ENCODE measurements at regions not wholly inside any gene's neighbourhood (a gene's known extent, or its start where the extent isn't known, plus 50 kb on each side); places are given as distances from the start of the nearest gene placed in this dataset.
"Not testable (repeated sequence)": the region's sequence is repeated elsewhere in the genome, so short reads cannot be mapped to it uniquely, and the experiment has no call there.

GRCh38 chr11:14573539-14574057 lies 53.4 kb upstream of the PSMA1 start:
- H3K4me3 ChIP-seq; H3K27ac ChIP-seq; H3K27me3 ChIP-seq; DNase-seq; H3K36me3 ChIP-seq; intact Hi-C loops (cut with DNase I; ENCODE audit: low total_unique reads); H3K9me3 ChIP-seq: not testable (repeated sequence)
- in situ Hi-C loops (cut with MboI; ENCODE audit: low pct_ligation_motif_present in 1 of 4, low pct_unique_long_range_greater_than_20kb in 1 of 4, low sequenced_read_pairs in 3 of 4) = loop anchor here in 1 of 4 donors (25.0 kb wide), 1 partner anchor 189 kb away; no protein-coding TSS in a partner anchor
- H3K4me1 ChIP-seq = peaks cover 0 to 10% (median 3%) of the 10 kb centered on the region in 4 donors
- 63 to 67% methylated on average over 3 of the region's 3 CpGs for WGBS, 2 donors (ENCODE audit: low coverage in 1 of 2)

GRCh38 chr11:14577292-14577691 lies 57.1 kb upstream of the PSMA1 start:
- Histone ChIP-seq H3K4me1 (peaks cover 0 to 17% (median 9%) of the 10 kb centered on the region in 4 donors), H3K27ac (no peak overlapping the region), H3K9me3 (no peaks in the 10 kb centered on the region), H3K4me3 (no peak overlapping the region), H3K36me3 (no peaks in the 10 kb centered on the region), H3K27me3 (no peaks in the 10 kb centered on the region)
- intact Hi-C loops (cut with DNase I; ENCODE audit: low total_unique reads) (no loop called here), in situ Hi-C loops (cut with MboI; ENCODE audit: low pct_ligation_motif_present in 1 of 4, low pct_unique_long_range_greater_than_20kb in 1 of 4, low sequenced_read_pairs in 3 of 4) (no loop called here)
- 96 to 100% methylated on average over 1 of the region's 1 CpG for WGBS, 2 donors (ENCODE audit: low coverage in 1 of 2)
- no peak for TF ChIP-seq EP300 (IDR thresholded peaks at IDR 0.05; ENCODE audit: low read depth)
- TF ChIP-seq CTCF (IDR thresholded peaks at IDR 0.05) = no peak
- TF ChIP-seq POLR2A (IDR thresholded peaks at IDR 0.05) = no peak
- no peak for TF ChIP-seq POLR2AphosphoS5 (IDR thresholded peaks at IDR 0.05)
- DNase-seq = no peak

GRCh38 chr11:14577835-14578529 lies 57.8 kb upstream of the PSMA1 start:
- DNase-seq = no peak
- no peak overlapping the region for H3K4me3 ChIP-seq
- no peaks in the 10 kb centered on the region for H3K27me3 ChIP-seq
- H3K36me3 ChIP-seq = no peaks in the 10 kb centered on the region
- no peaks in the 10 kb centered on the region for H3K9me3 ChIP-seq
- TF ChIP-seq CTCF (IDR thresholded peaks at IDR 0.05) = no peak
- in situ Hi-C loops (cut with MboI; ENCODE audit: low pct_ligation_motif_present in 1 of 4, low pct_unique_long_range_greater_than_20kb in 1 of 4, low sequenced_read_pairs in 3 of 4) = no loop called here
- H3K27ac ChIP-seq = peak overlapping the region; percentile 16 to 59 (median 30)
- intact Hi-C loops (cut with DNase I; ENCODE audit: low total_unique reads) = no loop called here
- WGBS, 2 donors (ENCODE audit: low coverage in 1 of 2) = 67 to 70% methylated on average over 2 to 4 of the region's 4 CpGs
- peaks cover 0 to 21% (median 11%) of the 10 kb centered on the region in 4 donors for H3K4me1 ChIP-seq

- WGBS, 2 donors (ENCODE audit: low coverage in 1 of 2) = 27 to 35% methylated on average over 2 to 3 of the region's 3 CpGs
- H3K4me3 ChIP-seq = no peak overlapping the region
- TF ChIP-seq POLR2AphosphoS5 (IDR thresholded peaks at IDR 0.05) (peak in 1 of 3 donors; percentile 29), CTCF (IDR thresholded peaks at IDR 0.05) (no peak), EP300 (IDR thresholded peaks at IDR 0.05; ENCODE audit: low read depth) (no peak), POLR2A (IDR thresholded peaks at IDR 0.05) (no peak)
- H3K36me3 ChIP-seq = no peaks in the 10 kb centered on the region
- H3K27ac ChIP-seq = peak overlapping the region; percentile 16 to 64 (median 42)
- peak; percentile 43 for DNase-seq
- peaks cover under 1 to 27% (median 15%) of the 10 kb centered on the region in 4 donors for H3K4me1 ChIP-seq
- intact Hi-C loops (cut with DNase I; ENCODE audit: low total_unique reads) = no loop called here
- H3K9me3 ChIP-seq = no peaks in the 10 kb centered on the region
- in situ Hi-C loops (cut with MboI; ENCODE audit: low pct_ligation_motif_present in 1 of 4, low pct_unique_long_range_greater_than_20kb in 1 of 4, low sequenced_read_pairs in 3 of 4) = no loop called here
- H3K27me3 ChIP-seq = no peaks in the 10 kb centered on the region
These were observed 58.4 kb upstream of the PSMA1 start for GRCh38 chr11:14578541-14578956.

- Histone ChIP-seq H3K36me3 (no peaks in the 10 kb centered on the region), H3K27me3 (no peaks in the 10 kb centered on the region), H3K4me3 (no peak overlapping the region), H3K9me3 (no peaks in the 10 kb centered on the region), H3K4me1 (peaks cover 9 to 38% (median 24%) of the 10 kb centered on the region in 4 donors), H3K27ac (peak overlapping the region in 1 of 4 donors; percentile 59)
- no peak for TF ChIP-seq EP300 (IDR thresholded peaks at IDR 0.05; ENCODE audit: low read depth)
- no peak for TF ChIP-seq POLR2A (IDR thresholded peaks at IDR 0.05)
- no peak for TF ChIP-seq POLR2AphosphoS5 (IDR thresholded peaks at IDR 0.05)
- no peak for TF ChIP-seq CTCF (IDR thresholded peaks at IDR 0.05)
- no peak for DNase-seq
- in situ Hi-C loops (cut with MboI; ENCODE audit: low pct_ligation_motif_present in 1 of 4, low pct_unique_long_range_greater_than_20kb in 1 of 4, low sequenced_read_pairs in 3 of 4) = no loop called here
- intact Hi-C loops (cut with DNase I; ENCODE audit: low total_unique reads) = no loop called here
These were observed 59.5 kb upstream of the PSMA1 start for GRCh38 chr11:14579646-14580045.

Measured in transverse colon (tissue), 4 donors.